Left renal pelvis (tissue), 4 donors: ENCODE measurements at regions not wholly inside any gene's neighbourhood (a gene's known extent, or its start where the extent isn't known, plus 50 kb on each side); places are given as distances from the start of the nearest gene placed in this dataset.
A peak's percentile ranks its signal among the peaks of the same experiment; 100 is the strongest.
"Not testable (repeated sequence)": the region's sequence is repeated elsewhere in the genome, so short reads cannot be mapped to it uniquely, and the experiment has no call there.

Experiments used
- DNase-seq, 4 donors: peaks; one replicate each; pipeline ENCODE4 v3.0.0-alpha.2; 2013; ENCODE audit warnings: low read depth in 4 of 4, low spot score in 3 of 4

DNA sequence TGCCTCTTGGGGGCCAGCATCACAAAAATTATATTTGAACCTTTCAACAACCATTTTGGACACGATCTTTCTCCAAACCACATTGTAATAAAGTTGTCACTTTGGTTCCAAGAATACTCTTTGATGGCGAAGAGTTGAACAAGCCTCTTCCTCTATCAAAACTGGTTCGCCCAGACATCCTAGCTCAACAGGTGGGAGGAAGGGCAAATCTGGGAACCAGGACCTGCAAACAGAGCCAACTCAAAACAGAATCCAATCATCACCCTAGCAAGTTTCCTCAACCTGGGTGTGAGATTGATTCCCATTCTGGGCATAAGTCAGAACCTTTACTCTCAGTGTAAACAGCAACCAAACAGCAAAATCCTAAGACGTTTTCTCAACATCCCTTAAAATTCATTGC, 141.2 kb upstream of the RREB1 start:
- DNase-seq: no peak

GRCh38 chr6:6968357-6968730, 139.4 kb upstream of the RREB1 start:
- no peak for DNase-seq

GRCh38 chr6:6968731-6969552, 138.8 kb upstream of the RREB1 start:
- no peak for DNase-seq

DNA sequence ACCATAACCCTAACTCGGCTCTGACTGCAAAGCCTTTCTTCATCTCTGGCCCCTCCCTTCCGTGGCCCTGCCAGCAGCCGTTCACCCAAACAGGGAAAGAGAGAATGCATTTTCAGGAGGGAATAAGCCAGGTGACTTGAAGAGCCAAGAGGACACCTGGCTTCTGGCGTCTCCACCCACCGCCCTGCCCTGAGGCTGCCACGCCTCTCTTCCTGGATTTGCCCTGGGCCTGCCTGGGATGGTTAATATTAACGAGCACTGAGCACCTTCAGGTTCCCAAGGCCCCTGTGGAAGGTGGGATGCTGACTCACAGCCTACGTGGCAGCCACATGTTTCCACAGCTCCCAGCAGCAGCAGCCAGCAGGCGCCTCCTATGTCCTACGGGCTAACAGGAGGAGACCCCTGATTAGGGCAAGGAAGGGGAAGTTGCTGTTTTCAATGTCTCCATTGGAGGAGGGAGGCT, 138.0 kb upstream of the RREB1 start:
- peak; percentile 15 to 47 (median 31) for DNase-seq

DNA sequence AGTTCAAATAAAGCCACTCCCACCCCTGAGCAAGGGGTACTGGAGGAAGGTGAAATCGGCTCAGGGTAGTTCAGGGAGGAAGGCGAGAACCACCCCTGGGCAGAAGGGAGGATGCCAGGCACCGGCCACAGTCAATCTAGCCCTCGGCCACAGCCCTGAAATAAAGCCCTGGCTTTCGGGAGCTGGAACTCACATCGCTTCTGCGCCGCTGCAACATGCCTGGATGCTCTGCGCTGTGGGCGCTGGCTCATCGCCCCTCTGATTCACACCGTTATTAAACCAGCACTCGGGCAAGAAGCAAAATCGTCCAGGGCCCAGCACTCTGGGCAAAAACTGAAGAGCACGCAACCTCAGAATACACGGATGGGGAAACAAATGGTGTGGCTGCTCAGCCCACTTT, 136.9 kb upstream of the RREB1 start:
- DNase-seq: no peak

- no peak for DNase-seq
These were observed 136.4 kb upstream of the RREB1 start for GRCh38 chr6:6971369-6971768.

- DNase-seq: no peak
These were observed 135.3 kb upstream of the RREB1 start for GRCh38 chr6:6972456-6972855.

DNA sequence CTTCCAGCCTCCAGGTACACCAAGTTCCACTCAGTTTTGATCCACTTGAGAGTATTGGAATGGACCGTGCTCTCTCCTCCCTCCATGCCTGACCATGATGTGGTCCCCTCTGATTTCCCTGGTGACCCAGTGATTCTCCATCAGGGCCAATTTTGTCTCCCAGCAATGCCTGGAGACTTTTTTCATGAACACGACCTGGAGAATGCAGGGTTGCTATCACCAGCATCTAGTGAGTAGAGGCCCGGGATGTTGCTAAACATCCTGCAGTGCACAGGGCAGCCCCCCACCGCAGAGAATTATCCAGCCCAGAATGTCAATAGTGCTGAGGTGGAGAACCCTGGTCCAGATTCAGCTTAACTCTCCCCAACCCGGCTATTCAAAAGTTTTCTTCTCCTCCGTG, 134.0 kb upstream of the RREB1 start:
- no peak for DNase-seq

DNA sequence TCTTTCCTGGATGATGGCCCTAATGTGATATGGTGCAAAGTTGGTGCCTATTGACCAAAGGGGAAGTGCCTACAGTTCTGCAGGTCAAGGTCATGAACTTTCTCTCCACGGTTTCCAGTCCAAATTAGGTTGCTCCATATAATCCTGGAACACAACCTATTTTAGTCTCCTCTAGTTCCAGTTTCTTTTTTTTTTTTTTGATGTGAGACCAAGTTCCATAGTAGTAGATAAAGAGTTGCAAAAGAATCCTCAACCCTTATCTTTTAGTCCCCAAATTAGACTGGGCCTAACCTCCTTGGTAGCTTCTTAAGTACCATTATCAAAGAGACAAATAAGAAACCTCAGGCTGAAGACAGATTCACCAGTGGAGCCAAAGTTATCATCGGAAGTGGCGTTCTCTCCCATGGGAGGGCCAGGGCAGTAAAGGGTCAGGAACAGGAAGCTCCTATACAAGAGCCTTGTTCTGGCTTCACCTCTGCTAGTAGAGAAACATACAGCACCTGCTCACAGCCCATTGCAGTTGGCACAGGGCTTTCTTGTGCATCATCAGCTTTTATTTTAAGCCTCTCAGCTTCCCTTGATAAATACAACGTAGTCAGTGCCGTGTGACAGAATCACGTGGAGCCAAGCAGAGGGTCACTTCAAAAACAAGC, 132.2 kb upstream of the RREB1 start:
- DNase-seq: no peak

DNA sequence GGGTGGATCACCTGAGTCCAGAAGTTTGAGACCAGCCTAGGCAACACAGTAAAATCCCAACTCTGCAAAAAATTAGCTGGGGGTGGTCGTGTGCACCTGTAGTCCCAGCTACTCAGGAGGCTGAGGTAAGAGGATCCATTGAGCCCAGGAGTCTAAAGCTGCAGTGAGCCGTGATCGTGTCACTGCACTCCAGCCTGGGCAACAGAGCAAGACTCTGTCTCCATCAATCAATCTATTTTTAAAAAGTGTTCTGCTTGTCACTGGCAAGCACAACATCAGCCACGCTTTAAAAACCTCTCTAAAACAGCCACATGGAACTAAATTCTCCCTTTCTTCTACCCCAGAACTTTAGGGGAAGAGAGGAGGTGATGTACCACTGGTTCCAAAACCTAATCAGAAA, 131.6 kb upstream of the RREB1 start:
- DNase-seq: no peak

- no peak for DNase-seq
These were observed 129.0 kb upstream of the RREB1 start for GRCh38 chr6:6978731-6979130.

DNA sequence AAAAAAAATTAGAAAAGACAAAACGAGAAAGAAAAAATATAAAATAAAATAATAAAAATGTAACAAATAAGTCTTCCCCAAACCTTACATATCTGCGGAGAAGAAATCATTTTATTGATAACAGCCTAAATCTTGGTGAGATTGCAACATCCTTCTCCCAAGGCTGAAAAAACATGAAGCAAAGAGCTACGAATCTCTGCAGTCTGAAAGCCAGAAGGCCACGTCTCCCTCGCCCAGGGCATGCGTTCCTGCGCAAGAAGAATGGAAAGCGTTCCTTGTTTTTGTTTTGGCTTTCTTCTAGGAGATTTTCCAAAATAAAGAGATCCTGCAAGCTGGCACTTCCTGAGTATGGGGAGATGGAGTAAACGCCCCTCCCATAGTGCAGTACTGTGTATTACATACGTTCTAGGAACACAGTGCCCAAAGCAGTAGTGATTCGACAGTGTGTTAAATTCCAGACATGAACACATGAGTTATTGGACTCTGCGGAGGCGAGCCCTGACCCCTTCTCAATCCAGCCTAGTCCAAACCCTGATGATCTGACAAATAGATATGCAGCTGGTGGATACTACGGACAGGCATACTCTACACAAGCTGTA, 126.7 kb upstream of the RREB1 start:
- DNase-seq: no peak

DNA sequence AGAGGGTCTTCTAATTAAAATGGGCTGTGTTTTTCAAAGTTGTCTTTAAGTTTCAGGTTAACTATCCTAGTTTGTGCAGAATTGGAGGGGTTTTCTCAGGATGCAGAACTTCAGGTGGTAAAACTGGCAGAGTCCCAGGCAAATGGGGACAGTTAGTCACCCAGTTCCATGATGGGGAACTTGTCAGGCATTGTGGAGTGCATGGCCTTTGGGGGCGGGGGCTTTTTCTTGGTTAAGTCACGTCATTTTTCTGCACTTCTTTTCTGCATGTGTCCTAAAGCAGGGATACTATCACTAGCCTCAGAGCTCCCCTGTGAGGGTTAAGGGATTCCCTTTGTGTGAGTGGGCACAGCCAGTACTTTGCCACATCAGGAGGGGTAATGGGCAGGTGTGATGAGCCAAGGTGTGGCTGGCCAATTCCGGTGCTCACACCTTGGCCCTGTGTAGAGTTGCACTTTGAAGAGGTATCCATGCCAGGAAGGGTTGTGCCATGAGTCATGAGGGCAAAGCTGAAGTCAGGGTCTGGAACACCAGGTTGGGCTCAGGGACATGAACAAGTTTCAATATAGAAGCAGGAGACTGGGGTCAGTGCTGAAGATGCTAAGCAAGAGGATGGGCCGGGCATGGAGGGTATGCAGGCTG, 126.0 kb upstream of the RREB1 start:
- no peak for DNase-seq

GRCh38 chr6:6982663-6983062, 125.1 kb upstream of the RREB1 start:
- DNase-seq: no peak

DNA sequence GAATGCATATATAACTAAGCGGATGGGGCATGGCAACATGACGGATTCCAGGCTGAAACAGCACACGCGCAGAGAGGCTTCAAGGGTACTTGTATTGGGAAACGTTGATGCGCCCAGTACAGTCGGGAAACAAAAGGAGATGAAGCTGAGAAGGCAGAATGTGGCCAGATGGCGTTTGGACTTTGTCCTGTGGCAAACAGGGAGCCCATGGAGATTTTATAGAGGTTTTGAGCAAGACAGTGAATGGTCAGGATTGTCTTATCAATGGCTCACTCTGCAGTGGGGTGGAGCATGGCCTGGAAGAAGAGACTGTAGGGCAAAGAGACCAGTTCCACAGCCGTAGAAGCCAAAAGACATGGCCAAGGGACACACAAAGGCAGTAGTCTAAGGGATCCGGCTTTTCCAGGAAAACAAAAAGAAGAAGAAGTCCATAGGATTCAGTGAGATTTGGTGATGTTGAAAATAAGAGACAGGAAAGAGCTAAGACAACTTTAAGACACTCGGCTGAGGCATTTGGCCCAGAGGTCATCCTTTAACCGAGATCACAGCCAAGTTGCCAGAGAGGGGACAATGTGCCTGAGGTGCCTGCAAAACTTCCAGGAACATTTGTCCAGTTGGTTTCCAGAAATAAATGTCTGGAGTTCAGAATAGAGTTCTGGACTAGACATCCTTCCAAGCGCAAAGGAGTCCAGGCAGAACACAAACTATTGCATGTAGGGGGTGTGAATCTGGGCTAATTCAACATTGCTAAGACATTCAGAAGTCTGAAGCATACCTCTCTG, 123.0 kb upstream of the RREB1 start:
- no peak for DNase-seq

DNA sequence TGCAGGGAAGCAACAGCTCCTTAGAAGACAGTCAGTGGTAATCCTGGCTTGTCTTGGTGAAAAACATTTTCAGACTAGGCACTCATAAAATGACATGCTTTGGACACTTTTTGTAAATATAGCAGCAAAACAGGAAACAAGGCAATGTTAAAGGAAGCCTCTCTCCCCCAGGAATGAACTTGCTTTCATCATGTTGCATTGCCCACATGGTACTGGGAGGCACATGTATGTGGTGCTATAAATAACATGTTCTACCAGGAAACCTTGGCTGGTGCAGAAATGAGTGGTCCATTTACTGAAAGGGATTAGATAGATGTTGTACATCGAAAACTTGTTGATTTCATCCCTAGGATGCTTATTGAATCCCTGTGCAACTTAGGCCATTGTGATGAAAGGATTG, 121.4 kb upstream of the RREB1 start:
- no peak for DNase-seq

DNA sequence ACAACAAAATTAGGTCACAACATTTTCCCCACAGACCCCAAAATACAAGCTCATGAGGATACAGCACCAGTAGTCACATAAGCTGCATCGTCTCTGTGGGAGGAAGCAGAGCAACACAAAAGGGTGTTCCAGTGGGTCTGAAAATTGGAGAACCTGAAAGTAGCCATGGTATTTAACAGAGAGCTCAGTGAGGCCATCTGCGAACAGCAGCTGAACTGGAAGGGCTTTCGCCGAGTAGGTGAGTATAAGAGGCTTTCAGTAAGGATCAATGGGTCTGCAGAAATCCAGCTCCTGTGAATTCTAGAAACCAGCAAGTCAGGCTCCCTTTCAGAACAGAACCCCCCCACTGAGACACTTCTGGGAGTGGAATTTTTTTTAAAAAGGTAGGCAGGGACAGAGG, 120.0 kb upstream of the RREB1 start:
- no peak for DNase-seq

- not testable (repeated sequence) for DNase-seq
These were observed 117.7 kb upstream of the RREB1 start for GRCh38 chr6:6990059-6990458.

DNA sequence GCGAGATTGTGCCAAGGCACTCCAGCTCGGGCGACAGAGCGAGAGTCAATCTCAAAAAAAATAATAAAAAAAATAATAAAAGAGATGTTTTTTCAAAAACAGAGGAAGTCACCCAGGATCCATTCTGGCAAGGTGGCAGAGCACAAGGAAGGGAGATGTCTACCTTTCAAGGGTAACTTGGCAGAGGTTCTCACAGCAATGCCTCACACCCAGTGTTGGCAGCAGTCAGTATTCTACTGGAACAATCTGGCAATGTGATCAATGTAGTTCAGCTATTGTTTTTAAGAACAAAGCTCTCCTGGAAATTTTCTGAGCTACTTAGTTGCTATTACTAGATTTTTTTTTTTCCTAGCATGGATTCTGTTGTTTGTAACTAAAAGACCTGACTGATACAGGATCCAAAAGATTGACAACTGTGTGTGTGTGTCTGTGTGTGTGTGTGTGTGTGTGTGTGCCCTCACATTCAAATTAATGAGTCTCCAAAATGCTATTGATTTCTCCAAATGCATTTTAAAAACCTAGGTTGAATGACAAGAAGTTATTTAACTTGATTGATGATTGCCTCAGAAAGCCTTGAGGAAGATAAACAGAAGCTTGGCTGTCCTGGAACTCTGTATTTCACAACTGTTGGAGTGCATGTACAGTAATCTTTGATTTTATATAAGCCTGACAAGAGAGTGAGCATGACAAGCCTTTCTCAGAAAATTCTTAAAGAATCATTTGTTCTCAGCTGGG, 114.1 kb upstream of the RREB1 start:
- DNase-seq: no peak

GRCh38 chr6:6994796-6995195, 113.0 kb upstream of the RREB1 start:
- DNase-seq: no peak
